ENCODE measurements at regions not wholly inside any gene's neighbourhood (a gene's known extent, or its start where the extent isn't known, plus 50 kb on each side); places are given as distances from the start of the nearest gene placed in this dataset.
"Not testable (repeated sequence)": the region's sequence is repeated elsewhere in the genome, so short reads cannot be mapped to it uniquely, and the experiment has no call there.

DNA sequence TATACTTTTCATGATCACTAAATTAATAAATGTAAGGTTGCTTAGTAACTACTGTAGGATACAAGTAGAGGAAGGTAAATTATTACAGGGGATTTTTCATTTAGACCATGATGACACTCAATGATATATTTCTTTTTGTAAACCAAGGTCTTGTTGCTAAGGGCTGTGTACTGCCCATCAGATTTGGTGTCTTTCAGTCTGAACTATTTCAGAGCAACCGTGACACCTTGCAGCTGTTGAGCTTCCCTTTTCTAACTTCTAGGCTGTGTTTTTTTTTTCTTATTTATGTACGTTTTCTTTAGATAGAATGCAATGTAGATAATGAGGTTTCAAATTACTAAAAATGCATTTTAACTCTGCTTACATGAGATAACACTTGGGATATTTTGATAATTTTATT is 292.0 kb upstream of the MBL2 start:
- no peak overlapping the region for H3K4me3 Mint-ChIP-seq (ENCODE audit: unreplicated experiment)
- H3K36me3 Mint-ChIP-seq (ENCODE audit: unreplicated experiment), result no peaks in the 10 kb centered on the region
- H3K9me3 Mint-ChIP-seq (ENCODE audit: unreplicated experiment), result no peaks in the 10 kb centered on the region
- peaks cover 2% of the 10 kb centered on the region for H3K27me3 Mint-ChIP-seq (ENCODE audit: unreplicated experiment)
- no peak for DNase-seq
- TF ChIP-seq, protein P1, sequence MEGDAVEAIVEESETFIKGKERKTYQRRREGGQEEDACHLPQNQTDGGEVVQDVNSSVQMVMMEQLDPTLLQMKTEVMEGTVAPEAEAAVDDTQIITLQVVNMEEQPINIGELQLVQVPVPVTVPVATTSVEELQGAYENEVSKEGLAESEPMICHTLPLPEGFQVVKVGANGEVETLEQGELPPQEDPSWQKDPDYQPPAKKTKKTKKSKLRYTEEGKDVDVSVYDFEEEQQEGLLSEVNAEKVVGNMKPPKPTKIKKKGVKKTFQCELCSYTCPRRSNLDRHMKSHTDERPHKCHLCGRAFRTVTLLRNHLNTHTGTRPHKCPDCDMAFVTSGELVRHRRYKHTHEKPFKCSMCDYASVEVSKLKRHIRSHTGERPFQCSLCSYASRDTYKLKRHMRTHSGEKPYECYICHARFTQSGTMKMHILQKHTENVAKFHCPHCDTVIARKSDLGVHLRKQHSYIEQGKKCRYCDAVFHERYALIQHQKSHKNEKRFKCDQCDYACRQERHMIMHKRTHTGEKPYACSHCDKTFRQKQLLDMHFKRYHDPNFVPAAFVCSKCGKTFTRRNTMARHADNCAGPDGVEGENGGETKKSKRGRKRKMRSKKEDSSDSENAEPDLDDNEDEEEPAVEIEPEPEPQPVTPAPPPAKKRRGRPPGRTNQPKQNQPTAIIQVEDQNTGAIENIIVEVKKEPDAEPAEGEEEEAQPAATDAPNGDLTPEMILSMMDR (IDR thresholded peaks at IDR 0.05; ENCODE audit: partially characterized antibody, unreplicated experiment), result no peak
- H3K27ac Mint-ChIP-seq (ENCODE audit: unreplicated experiment), result no peak overlapping the region
- no peaks in the 10 kb centered on the region for H3K4me1 Mint-ChIP-seq (ENCODE audit: low read depth, unreplicated experiment)

DNA sequence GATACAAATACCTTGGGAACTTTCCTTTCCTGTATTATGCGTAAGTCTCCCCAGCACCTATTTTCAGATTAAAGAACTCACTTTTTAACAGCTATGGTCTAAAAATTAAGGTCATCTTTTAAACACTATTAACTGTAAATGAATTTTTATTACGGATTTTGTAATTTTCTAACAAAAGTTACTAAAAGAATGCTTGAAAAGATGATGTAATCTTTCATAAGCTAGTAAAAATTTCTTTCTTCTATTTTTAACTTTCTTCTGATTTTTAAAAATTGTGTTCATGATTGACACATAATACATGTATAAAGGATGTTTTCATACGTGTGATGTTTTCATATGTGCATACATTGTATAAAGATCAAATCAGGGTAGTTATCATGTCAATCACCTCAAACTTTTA is 291.2 kb upstream of the MBL2 start:
- Mint-ChIP-seq H3K27ac (ENCODE audit: unreplicated experiment) (no peak overlapping the region), H3K4me3 (ENCODE audit: unreplicated experiment) (no peak overlapping the region), H3K36me3 (ENCODE audit: unreplicated experiment) (no peaks in the 10 kb centered on the region), H3K9me3 (ENCODE audit: unreplicated experiment) (no peaks in the 10 kb centered on the region), H3K4me1 (ENCODE audit: low read depth, unreplicated experiment) (no peaks in the 10 kb centered on the region), H3K27me3 (ENCODE audit: unreplicated experiment) (peaks cover 2% of the 10 kb centered on the region)
- DNase-seq, result no peak
- TF ChIP-seq, protein P1 (IDR thresholded peaks at IDR 0.05; ENCODE audit: partially characterized antibody, unreplicated experiment), result no peak

DNA sequence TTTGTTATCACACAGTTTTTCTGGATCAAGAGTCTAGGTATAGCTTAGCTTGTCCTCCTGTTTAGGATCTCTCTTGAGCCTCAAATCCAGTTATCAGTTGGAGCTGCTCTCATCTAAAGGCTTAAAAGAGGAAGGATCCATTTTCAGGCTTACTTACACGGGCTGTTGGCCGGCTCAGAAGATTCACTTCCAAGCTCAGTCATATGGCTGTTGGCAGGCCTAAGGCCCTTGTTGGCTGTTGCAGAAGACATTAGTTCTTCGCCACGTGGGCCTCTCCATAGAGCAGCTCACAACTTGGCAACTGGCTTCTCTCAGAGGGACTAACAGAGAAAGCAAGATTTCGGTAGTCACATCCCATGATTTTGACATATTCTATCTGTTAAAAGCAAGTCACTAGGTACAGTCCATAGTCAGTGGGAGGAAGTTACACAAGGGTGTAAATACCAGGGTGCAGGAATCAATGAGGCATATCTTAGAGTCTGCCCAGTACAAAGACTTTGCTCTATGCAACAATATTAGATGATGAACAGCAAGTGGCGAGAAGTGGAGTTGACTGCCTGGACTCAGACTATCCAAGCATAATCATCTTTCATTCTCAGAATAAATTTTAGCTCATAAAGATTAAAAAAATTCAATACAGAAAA is 280.1 kb upstream of the MBL2 start:
- no peak for DNase-seq
- no peaks in the 10 kb centered on the region for H3K36me3 Mint-ChIP-seq (ENCODE audit: unreplicated experiment)
- no peaks in the 10 kb centered on the region for H3K9me3 Mint-ChIP-seq (ENCODE audit: unreplicated experiment)
- TF ChIP-seq, protein P1 (IDR thresholded peaks at IDR 0.05; ENCODE audit: partially characterized antibody, unreplicated experiment), result no peak
- no peak overlapping the region for H3K4me3 Mint-ChIP-seq (ENCODE audit: unreplicated experiment)
- H3K4me1 Mint-ChIP-seq (ENCODE audit: low read depth, unreplicated experiment), result no peaks in the 10 kb centered on the region
- no peaks in the 10 kb centered on the region for H3K27me3 Mint-ChIP-seq (ENCODE audit: unreplicated experiment)
- H3K27ac Mint-ChIP-seq (ENCODE audit: unreplicated experiment), result no peak overlapping the region

DNA sequence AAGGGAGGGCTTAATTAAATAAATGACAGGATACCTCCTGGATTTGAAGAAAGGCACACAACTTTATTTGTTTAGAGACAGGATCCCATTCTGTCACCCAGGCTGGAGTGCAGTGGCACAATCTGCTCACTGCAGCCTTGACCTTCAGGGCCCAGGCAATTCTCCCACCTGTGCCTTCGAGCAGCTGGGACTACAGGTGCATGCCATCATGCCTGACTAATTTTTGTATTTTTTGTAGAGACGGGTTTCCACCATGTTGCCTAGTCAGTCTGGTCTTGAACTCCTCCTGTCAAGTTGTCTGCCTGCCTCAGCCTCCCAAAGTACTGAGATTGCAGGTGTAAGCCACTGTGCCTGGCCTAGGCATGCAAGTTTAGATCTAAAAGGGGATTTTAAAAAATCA is 272.7 kb upstream of the MBL2 start:
- Mint-ChIP-seq H3K27me3 (ENCODE audit: unreplicated experiment) (no peaks in the 10 kb centered on the region), H3K36me3 (ENCODE audit: unreplicated experiment) (no peaks in the 10 kb centered on the region), H3K4me3 (ENCODE audit: unreplicated experiment) (no peak overlapping the region), H3K9me3 (ENCODE audit: unreplicated experiment) (no peaks in the 10 kb centered on the region), H3K27ac (ENCODE audit: unreplicated experiment) (no peak overlapping the region), H3K4me1 (ENCODE audit: low read depth, unreplicated experiment) (peaks cover 2% of the 10 kb centered on the region)
- TF ChIP-seq, protein P1 (IDR thresholded peaks at IDR 0.05; ENCODE audit: partially characterized antibody, unreplicated experiment), result no peak
- DNase-seq, result no peak

DNA sequence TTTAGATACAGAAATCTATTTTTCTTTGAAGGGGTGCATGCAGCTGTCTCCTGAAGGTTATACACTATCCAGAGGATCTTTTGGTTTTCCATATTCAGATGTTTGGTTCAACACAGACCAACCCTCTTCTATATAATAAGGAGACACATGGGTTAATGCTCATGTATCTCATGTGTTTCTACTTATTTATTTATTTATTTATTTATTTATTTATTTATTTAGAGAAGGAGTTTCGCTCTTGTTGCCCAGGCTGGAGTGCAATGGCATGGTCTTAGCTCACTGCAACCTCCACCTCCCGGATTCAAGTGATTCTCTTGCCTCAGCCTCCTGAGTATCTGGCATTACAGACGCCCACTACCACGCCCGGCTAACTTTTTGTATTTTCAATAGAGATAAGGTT is 263.2 kb upstream of the MBL2 start:
- H3K27ac Mint-ChIP-seq (ENCODE audit: unreplicated experiment); H3K36me3 Mint-ChIP-seq (ENCODE audit: unreplicated experiment); H3K27me3 Mint-ChIP-seq (ENCODE audit: unreplicated experiment); H3K4me3 Mint-ChIP-seq (ENCODE audit: unreplicated experiment); DNase-seq; H3K4me1 Mint-ChIP-seq (ENCODE audit: low read depth, unreplicated experiment); H3K9me3 Mint-ChIP-seq (ENCODE audit: unreplicated experiment): not testable (repeated sequence)
